K562 (cell line): ENCODE measurements at regions not wholly inside any gene's neighbourhood (a gene's known extent, or its start where the extent isn't known, plus 50 kb on each side); places are given as distances from the start of the nearest gene placed in this dataset.

ENCODE experiments used
- ATAC-seq: fragments of 200-7000 bp; cut with Tn5 transposase; 3 replicates; pipeline ENCODE4 v1.9.1; 2020; ENCODE audit warnings: moderate library complexity
- BruUV-seq: library from RNA; stranded (reverse); fragments of 400-500 nt; replicated peaks from 2 replicates; lab custom pipeline; 2021; lab: Mats Ljungman, UMichigan
- CTCF ChIA-PET: fragments of 300-600 bp; formaldehyde crosslinking; extraction: SDS; loops from one replicate; lab custom pipeline; 2021; ENCODE audit warnings: low intra/inter-chr PET ratio; lab: Yijun Ruan, JAX
- POLR2A ChIA-PET: fragments of 300-600, 350-650 bp; sonication (Branson Sonifier 250); formaldehyde crosslinking; extraction: SDS; loops from one replicate; lab custom pipeline; 2021; ENCODE audit warnings: antibody characterized with exemption, inconsistent platforms; lab: Yijun Ruan, JAX
- DNase-seq, 4 experiments: peaks; one replicate each; pipeline versions ENCODE4 v3.0.0 to v3.0.0-alpha.2; 2011 to 2018; ENCODE audit warnings: low spot score in 3 of 4, mixed read lengths in 3 of 4; ENCODE audit errors: extremely low read depth in 1 of 4
- FAIRE-seq: peaks from 2 replicates; lab custom pipeline; 2011; peaks lifted over from hg19 to GRCh38; lab: Jason Lieb, UNC
- H2AFZ ChIP-seq: 2 replicates; pipeline ENCODE4 v1.6.0; 2011; ENCODE audit warnings: low read depth, low read length, control low read depth, inconsistent platforms
- H3K27ac ChIP-seq: fragments of 200-600 bp; 3 replicates; pipeline ENCODE4 v1.8.0; 2011; ENCODE audit warnings: low read depth, mild to moderate bottlenecking, control low read depth, inconsistent platforms, low read length, moderate library complexity, mixed read lengths; ENCODE audit errors: extremely low read depth
- H3K27me3 ChIP-seq, 2 experiments: fragments of 300-600 bp in 1 of 2; 2 replicates in 1 of 2; 3 replicates in 1 of 2; pipeline versions ENCODE4 v1.6.0 to v1.8.0; 2011; ENCODE audit warnings: inconsistent platforms in 2 of 2, low read length in 2 of 2, mild to moderate bottlenecking in 1 of 2, mixed read lengths in 1 of 2, moderate library complexity in 1 of 2; ENCODE audit not compliant: control insufficient read depth in 2 of 2, insufficient read depth in 2 of 2
- H3K36me3 ChIP-seq: fragments of 300-600 bp; 3 replicates; pipeline ENCODE4 v1.8.0; 2011; ENCODE audit warnings: mild to moderate bottlenecking, low read length, inconsistent platforms; ENCODE audit not compliant: control insufficient read depth, insufficient read depth
- H3K4me1 ChIP-seq, 2 experiments: fragments of 200-600 bp in 1 of 2; replicated peaks in 1 of 2; 2 replicates in 1 of 2; 3 replicates in 1 of 2; pipeline versions ENCODE4 v1.5.1 to v1.8.0; 2011; ENCODE audit warnings: inconsistent platforms in 2 of 2, low read length in 2 of 2, mild to moderate bottlenecking in 1 of 2, mixed read lengths in 1 of 2, moderate library complexity in 1 of 2; ENCODE audit not compliant: control insufficient read depth in 2 of 2, insufficient read depth in 2 of 2
- H3K4me2 ChIP-seq: 2 replicates; pipeline ENCODE4 v1.6.1; 2011; ENCODE audit warnings: low read length, control low read depth, inconsistent platforms, mixed read lengths; ENCODE audit not compliant: insufficient read depth
- H3K4me3 ChIP-seq: fragments of 200-600 bp; sonication (generic), shearing (Covaris generic); 2 replicates; pipeline ENCODE4 v1.5.1; 2016; ENCODE audit warnings: control low read depth, inconsistent platforms
- H3K79me2 ChIP-seq: fragments of 200-600 bp; 3 replicates; pipeline ENCODE4 v1.8.0; 2011; ENCODE audit warnings: low read length, inconsistent platforms; ENCODE audit not compliant: control insufficient read depth, insufficient read depth
- H3K9ac ChIP-seq, 2 experiments: 2 replicates each; pipeline versions ENCODE4 v1.6.0 to v1.6.1; 2011; ENCODE audit warnings: low read depth in 2 of 2, low read length in 2 of 2, control low read depth in 1 of 2, inconsistent platforms in 1 of 2, mild to moderate bottlenecking in 1 of 2, mixed read lengths in 1 of 2; ENCODE audit not compliant: insufficient read depth in 1 of 2
- H3K9me1 ChIP-seq: one replicate; pipeline ENCODE4 v1.6.0; 2011; ENCODE audit warnings: inconsistent platforms, mild to moderate bottlenecking, low read length, moderate library complexity; ENCODE audit not compliant: control insufficient read depth, insufficient read depth
- H3K9me3 ChIP-seq: replicated peaks from 2 replicates; pipeline ENCODE4 v1.5.1; 2011; ENCODE audit warnings: low read depth, low read length, inconsistent platforms; ENCODE audit not compliant: control insufficient read depth, insufficient read depth
- H4K20me1 ChIP-seq: replicated peaks from 2 replicates; pipeline ENCODE4 v1.6.1; 2011; ENCODE audit warnings: low read length, inconsistent platforms, mixed read lengths; ENCODE audit not compliant: control insufficient read depth, insufficient read depth
- GABPA ChIP-seq: fragments of 200-800 bp; sonication (Bioruptor generic); conservative IDR thresholded peaks from 2 replicates; pipeline ENCODE4 v1.6.1; 2016; ENCODE audit warnings: low read depth, missing genetic modification characterization, missing compliant biosample characterization
- GATAD2A ChIP-seq: fragments of 450-650 bp; IDR thresholded peaks from 2 replicates; pipeline ENCODE4 v1.6.1; 2017
- HDAC6 ChIP-seq: IDR thresholded peaks from 2 replicates; pipeline ENCODE4 v1.6.1; 2012; ENCODE audit warnings: low read depth, mild to moderate bottlenecking, control low read depth, inconsistent platforms, low read length, moderate library complexity
- KLF6 ChIP-seq: fragments of 250-450 bp; sonication (Bioruptor Pico); IDR thresholded peaks from 2 replicates; pipeline ENCODE4 v1.4.0; 2020; ENCODE audit warnings: mild to moderate bottlenecking, moderate library complexity, borderline replicate concordance
- PHF20 ChIP-seq: fragments of 450-650 bp; IDR thresholded peaks from 2 replicates; pipeline ENCODE4 v1.6.1; 2018; ENCODE audit not compliant: partially characterized antibody
- THRAP3 ChIP-seq: fragments of 450-650 bp; IDR thresholded peaks from 2 replicates; pipeline ENCODE4 v1.6.1; 2016; ENCODE audit warnings: mild to moderate bottlenecking, inconsistent platforms, borderline replicate concordance
- YY1 ChIP-seq, 3 experiments: IDR thresholded peaks; 2 replicates each; pipeline ENCODE4 v1.6.1; 2011; ENCODE audit warnings: low read length in 2 of 3, mild to moderate bottlenecking in 2 of 3, moderate library complexity in 2 of 3, borderline replicate concordance in 1 of 3, control low read depth in 1 of 3, low read depth in 1 of 3; ENCODE audit not compliant: insufficient read depth in 3 of 3, insufficient replicate concordance in 2 of 3, control insufficient read depth in 1 of 3, insufficient read length in 1 of 3; ENCODE audit errors: extremely low read depth in 1 of 3
- ZNF717 ChIP-seq: fragments of 250-450 bp; sonication (Bioruptor Pico); IDR thresholded peaks from 2 replicates; pipeline ENCODE4 v1.5.0; 2021
- WGBS: fragments of 100-300 bp; shearing (Covaris generic); methylation state at CpG from one replicate; pipeline ENCODE4 v1.1.6; 2016; ENCODE audit warnings: low coverage, mixed read lengths; ENCODE audit not compliant: insufficient coverage; ENCODE audit errors: missing lambda C conversion rate; 5-methylcytosine and 5-hydroxymethylcytosine counted together
- in situ Hi-C: fragments of 300-500 bp; cut with MboI; formaldehyde crosslinking; loops from 4 replicates; pipeline ENCODE4 v1.15.0; 2018; ENCODE audit warnings: inconsistent platforms, mixed read lengths
- intact Hi-C: fragments of 100-400 bp; cut with micrococcal nuclease; formaldehyde crosslinking; loops from 2 replicates; pipeline ENCODE4 v1.14.2; 2022
- TF ChIP-seq, protein P1 (sequence below): sonication (generic); formaldehyde crosslinking; IDR thresholded peaks from 2 replicates; pipeline ENCODE4 v1.8.1; 2023; ENCODE audit warnings: mild to moderate bottlenecking, missing genetic modification reagents
- TF ChIP-seq, protein P2 (sequence below): fragments of 250-450 bp; sonication (Bioruptor Pico); IDR thresholded peaks from 2 replicates; pipeline ENCODE4 v1.6.1; 2021; ENCODE audit warnings: mild to moderate bottlenecking

- no peak for TF ChIP-seq HDAC6
- no peak for TF ChIP-seq GATAD2A
- TF ChIP-seq, protein P1, sequence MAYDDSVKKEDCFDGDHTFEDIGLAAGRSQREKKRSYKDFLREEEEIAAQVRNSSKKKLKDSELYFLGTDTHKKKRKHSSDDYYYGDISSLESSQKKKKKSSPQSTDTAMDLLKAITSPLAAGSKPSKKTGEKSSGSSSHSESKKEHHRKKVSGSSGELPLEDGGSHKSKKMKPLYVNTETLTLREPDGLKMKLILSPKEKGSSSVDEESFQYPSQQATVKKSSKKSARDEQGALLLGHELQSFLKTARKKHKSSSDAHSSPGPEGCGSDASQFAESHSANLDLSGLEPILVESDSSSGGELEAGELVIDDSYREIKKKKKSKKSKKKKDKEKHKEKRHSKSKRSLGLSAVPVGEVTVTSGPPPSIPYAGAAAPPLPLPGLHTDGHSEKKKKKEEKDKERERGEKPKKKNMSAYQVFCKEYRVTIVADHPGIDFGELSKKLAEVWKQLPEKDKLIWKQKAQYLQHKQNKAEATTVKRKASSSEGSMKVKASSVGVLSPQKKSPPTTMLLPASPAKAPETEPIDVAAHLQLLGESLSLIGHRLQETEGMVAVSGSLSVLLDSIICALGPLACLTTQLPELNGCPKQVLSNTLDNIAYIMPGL (CRISPR knock-in tag): no peak
- no peak for TF ChIP-seq ZNF717
- Histone ChIP-seq H3K9ac (no peak overlapping the region), H2AFZ (no peak overlapping the region), H3K79me2 (no peaks in the 10 kb centered on the region), H3K4me1 (no peaks in the 10 kb centered on the region), H3K9me1 (no peaks in the 10 kb centered on the region), H3K36me3 (no peaks in the 10 kb centered on the region), H4K20me1 (no peaks in the 10 kb centered on the region), H3K4me3 (no peak overlapping the region), H3K27ac (no peak overlapping the region), H3K27me3 (peaks cover 0 to 29% of the 10 kb centered on the region in 2 experiments; a peak in 2 of 5 replicates), H3K9me3 (no peaks in the 10 kb centered on the region), H3K4me2 (no peak overlapping the region)
- ChIA-PET CTCF (no interaction called here), POLR2A (no interaction called here)
- no peak for DNase-seq
- intact Hi-C loops (no loop called here), in situ Hi-C loops (no loop called here)
- FAIRE-seq: no peak
- BruUV-seq: no TSS peak
- ATAC-seq: no peak
- WGBS: 2% methylated on average over 5 of the region's 5 CpGs
These were observed 150.9 kb upstream of the ATP10A start for GRCh38 chr15:26013981-26014380.

DNA sequence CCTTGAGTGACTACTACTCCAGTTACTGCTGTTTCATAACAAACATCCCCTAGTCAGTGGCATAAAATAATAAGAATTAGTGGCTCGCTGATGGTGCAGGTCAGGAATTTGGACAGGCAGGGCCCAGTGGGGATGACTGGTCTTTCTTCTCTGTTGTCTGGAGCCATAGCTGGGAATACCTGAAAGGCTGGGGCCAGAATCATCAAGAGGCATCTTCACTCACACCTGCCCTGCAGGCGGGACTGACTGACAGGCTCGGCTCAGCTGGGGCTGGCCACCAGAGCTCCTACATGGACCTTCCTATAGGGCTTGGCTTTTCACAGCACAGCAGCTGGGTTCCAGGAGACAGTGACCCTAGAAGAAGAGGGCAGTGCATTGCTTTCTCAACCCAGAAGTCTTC lies 148.8 kb upstream of the ATP10A start:
- BruUV-seq: no TSS peak
- intact Hi-C loops: no loop called here
- TF ChIP-seq, protein P2, sequence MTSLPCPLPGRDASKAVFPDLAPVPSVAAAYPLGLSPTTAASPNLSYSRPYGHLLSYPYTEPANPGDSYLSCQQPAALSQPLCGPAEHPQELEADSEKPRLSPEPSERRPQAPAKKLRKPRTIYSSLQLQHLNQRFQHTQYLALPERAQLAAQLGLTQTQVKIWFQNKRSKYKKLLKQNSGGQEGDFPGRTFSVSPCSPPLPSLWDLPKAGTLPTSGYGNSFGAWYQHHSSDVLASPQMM (CRISPR knock-in tag): no peak
- TF ChIP-seq YY1 (IDR thresholded peaks at IDR 0.05; ENCODE audit: borderline replicate concordance in 1 of 3, control insufficient read depth in 1 of 3, extremely low read depth in 1 of 3, insufficient read depth in 3 of 3, insufficient read length in 1 of 3, insufficient replicate concordance in 2 of 3, low read depth in 1 of 3, low read length in 2 of 3): no peak
- no peak for TF ChIP-seq GABPA (tag)
- no peak for TF ChIP-seq THRAP3
- no peak for TF ChIP-seq KLF6 (CRISPR knock-in tag)
- no peak for TF ChIP-seq PHF20

More for the DNA sequence above, 148.8 kb upstream of the ATP10A start:
- no peak overlapping the region for H3K9ac ChIP-seq
- ATAC-seq (no peak), FAIRE-seq (no peak), DNase-seq (no peak)
- POLR2A ChIA-PET: interaction anchor here (0.6 kb wide), 1 partner anchor 18 kb away, joined by 3 read pairs; no protein-coding TSS in a partner anchor
- CTCF ChIA-PET: no interaction called here
- H2AFZ ChIP-seq: no peak overlapping the region
- H4K20me1 ChIP-seq: no peaks in the 10 kb centered on the region
- no peaks in the 10 kb centered on the region for H3K4me1 ChIP-seq
- H3K27me3 ChIP-seq: peaks cover 0 to 24% of the 10 kb centered on the region in 2 experiments; a peak in 2 of 5 replicates
- WGBS: 0% methylated on average over 1 of the region's 3 CpGs
- H3K27ac ChIP-seq: no peak overlapping the region
- no peak overlapping the region for H3K4me2 ChIP-seq
- H3K79me2 ChIP-seq: no peaks in the 10 kb centered on the region
- no peaks in the 10 kb centered on the region for H3K36me3 ChIP-seq
- no peak overlapping the region for H3K4me3 ChIP-seq
- H3K9me3 ChIP-seq: no peaks in the 10 kb centered on the region
- no peaks in the 10 kb centered on the region for H3K9me1 ChIP-seq
- in situ Hi-C loops: no loop called here
